ENCODE measurements at regions not wholly inside any gene's neighbourhood (a gene's known extent, or its start where the extent isn't known, plus 50 kb on each side); places are given as distances from the start of the nearest gene placed in this dataset.

GRCh38 chr6:166877906-166878305 lies 78.4 kb downstream of the RNASET2 start:
- TF ChIP-seq CTCF (IDR thresholded peaks at IDR 0.05) (no peak), POLR2A (IDR thresholded peaks at IDR 0.05) (no peak)

Measured in upper lobe of left lung (tissue), 4 donors.